Type B pancreatic cell (in vitro differentiated cells): ENCODE measurements at regions not wholly inside any gene's neighbourhood (a gene's known extent, or its start where the extent isn't known, plus 50 kb on each side); places are given as distances from the start of the nearest gene placed in this dataset.

Experiments
- DNase-seq: peaks from one replicate; pipeline ENCODE4 v3.0.0; 2021; ENCODE audit warnings: mixed read lengths; ENCODE audit not compliant: unreplicated experiment; ENCODE audit errors: extremely low spot score
- H3K27ac Mint-ChIP-seq: 2 replicates; pipeline ENCODE4 v1.8.0; 2021; ENCODE audit warnings: mild to moderate bottlenecking, mixed read lengths
- H3K27me3 Mint-ChIP-seq: 2 replicates; pipeline ENCODE4 v1.8.0; 2021; ENCODE audit warnings: mixed read lengths
- H3K36me3 Mint-ChIP-seq: 2 replicates; pipeline ENCODE4 v1.8.0; 2021; ENCODE audit warnings: mixed read lengths
- H3K4me1 Mint-ChIP-seq: one replicate; pipeline ENCODE4 v1.8.0; 2021; ENCODE audit warnings: mixed read lengths; ENCODE audit not compliant: unreplicated experiment
- H3K4me3 Mint-ChIP-seq: 2 replicates; pipeline ENCODE4 v1.8.0; 2021; ENCODE audit warnings: mild to moderate bottlenecking, mixed read lengths
- H3K9me3 Mint-ChIP-seq: 2 replicates; pipeline ENCODE4 v1.8.0; 2021; ENCODE audit warnings: mixed read lengths
- TF ChIP-seq, protein P1 (sequence below): fragments of 200-600 bp; sonication (generic); conservative IDR thresholded peaks from 2 replicates; pipeline ENCODE4 v1.5.0; 2021; ENCODE audit warnings: antibody characterized with exemption, mild to moderate bottlenecking

DNA sequence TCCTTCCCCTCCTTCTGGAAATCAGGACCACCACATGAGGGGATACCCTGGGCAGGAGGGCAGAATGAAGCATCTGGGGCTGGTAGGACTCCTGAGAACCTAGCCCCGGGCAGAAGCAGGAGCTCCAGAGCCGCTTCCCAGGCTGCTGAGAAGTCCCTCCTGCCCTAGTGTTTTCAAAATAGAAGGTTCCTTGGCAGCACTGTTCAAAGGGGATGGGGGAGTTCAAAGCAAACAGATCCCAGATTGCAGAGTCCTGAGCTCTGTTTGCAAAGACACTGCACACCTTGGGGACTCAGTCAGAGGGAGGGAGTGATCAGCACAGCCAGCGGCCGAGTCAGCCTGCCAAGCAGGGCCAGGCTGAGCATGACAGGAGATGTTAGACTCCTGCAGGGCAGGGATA, 177.8 kb downstream of the PTPRU start:
- Mint-ChIP-seq H3K9me3 (no peaks in the 10 kb centered on the region), H3K27me3 (peaks cover 16% of the 10 kb centered on the region), H3K36me3 (no peaks in the 10 kb centered on the region), H3K4me1 (no peaks in the 10 kb centered on the region), H3K4me3 (no peak overlapping the region), H3K27ac (peak overlapping the region; percentile 8)
- DNase-seq: peak; percentile 39
- TF ChIP-seq, protein P1, sequence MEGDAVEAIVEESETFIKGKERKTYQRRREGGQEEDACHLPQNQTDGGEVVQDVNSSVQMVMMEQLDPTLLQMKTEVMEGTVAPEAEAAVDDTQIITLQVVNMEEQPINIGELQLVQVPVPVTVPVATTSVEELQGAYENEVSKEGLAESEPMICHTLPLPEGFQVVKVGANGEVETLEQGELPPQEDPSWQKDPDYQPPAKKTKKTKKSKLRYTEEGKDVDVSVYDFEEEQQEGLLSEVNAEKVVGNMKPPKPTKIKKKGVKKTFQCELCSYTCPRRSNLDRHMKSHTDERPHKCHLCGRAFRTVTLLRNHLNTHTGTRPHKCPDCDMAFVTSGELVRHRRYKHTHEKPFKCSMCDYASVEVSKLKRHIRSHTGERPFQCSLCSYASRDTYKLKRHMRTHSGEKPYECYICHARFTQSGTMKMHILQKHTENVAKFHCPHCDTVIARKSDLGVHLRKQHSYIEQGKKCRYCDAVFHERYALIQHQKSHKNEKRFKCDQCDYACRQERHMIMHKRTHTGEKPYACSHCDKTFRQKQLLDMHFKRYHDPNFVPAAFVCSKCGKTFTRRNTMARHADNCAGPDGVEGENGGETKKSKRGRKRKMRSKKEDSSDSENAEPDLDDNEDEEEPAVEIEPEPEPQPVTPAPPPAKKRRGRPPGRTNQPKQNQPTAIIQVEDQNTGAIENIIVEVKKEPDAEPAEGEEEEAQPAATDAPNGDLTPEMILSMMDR: no peak

DNA sequence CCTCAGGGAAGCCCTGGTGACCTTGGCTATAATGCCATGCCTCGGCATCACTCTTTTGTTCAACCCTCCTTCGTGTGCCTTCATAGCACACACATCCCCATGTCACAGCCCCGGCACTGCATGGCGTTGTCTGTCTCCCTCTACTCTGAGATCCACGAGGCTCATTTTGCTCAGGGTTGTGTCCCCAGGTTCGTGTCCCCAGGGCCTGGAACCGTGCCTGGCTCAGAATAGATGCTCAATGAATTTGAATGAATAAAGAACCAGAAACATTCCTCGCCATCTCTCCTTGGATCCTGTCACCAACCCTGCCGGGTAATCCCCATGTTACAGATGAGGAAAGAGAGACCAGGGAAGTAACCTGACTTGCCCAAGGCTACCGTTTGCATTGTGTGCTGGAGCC, 177.3 kb downstream of the PTPRU start:
- TF ChIP-seq, protein P1: no peak
- Mint-ChIP-seq H3K4me1 (no peaks in the 10 kb centered on the region), H3K9me3 (no peaks in the 10 kb centered on the region), H3K27ac (peak overlapping the region; percentile 8), H3K4me3 (no peak overlapping the region), H3K27me3 (peaks cover 16% of the 10 kb centered on the region), H3K36me3 (no peaks in the 10 kb centered on the region)
- no peak for DNase-seq

DNA sequence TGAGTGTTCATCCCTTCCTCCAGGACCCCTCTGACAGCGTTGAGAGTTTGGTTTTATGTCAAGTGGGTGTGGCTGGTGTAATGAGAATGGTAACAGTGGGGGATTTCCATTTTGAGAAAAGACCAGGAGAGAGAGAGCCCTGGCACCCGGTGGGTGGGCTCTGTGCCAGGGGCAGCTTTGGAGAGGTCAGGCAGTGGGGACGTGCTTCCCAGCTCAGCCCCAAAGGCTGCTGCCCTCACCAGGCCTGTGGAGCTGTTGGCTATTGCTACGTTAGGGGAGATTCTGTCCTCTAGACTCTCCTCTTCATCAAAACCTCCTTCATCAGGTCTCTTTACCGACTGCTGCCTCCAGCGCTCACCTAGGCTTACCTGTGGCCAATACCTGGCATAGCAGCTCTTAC, 176.3 kb downstream of the PTPRU start:
- no peak overlapping the region for H3K27ac Mint-ChIP-seq
- H3K27me3 Mint-ChIP-seq: peaks cover 16% of the 10 kb centered on the region
- TF ChIP-seq, protein P1: no peak
- DNase-seq: peak; percentile 36
- no peak overlapping the region for H3K4me3 Mint-ChIP-seq
- no peaks in the 10 kb centered on the region for H3K36me3 Mint-ChIP-seq
- H3K4me1 Mint-ChIP-seq: no peaks in the 10 kb centered on the region
- no peaks in the 10 kb centered on the region for H3K9me3 Mint-ChIP-seq

DNA sequence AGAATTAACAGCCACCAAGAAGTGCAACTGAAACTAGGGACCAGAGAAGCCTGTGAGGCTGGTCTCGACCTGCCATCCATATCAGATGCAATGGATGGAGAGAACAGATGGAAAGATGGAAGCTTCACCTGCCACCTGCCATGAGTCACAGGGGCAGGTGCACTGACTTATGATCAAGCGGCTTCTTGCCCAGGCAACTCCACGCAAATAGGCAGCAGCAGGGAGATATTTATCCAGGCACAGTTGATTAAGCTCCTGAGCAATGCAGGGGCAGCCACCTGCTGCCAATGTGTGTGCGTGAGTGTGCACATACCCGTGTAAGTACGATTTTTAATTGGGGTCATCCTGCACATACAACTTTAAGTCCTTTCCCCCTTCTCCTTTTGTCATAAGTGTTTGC, 174.2 kb downstream of the PTPRU start:
- H3K36me3 Mint-ChIP-seq: no peaks in the 10 kb centered on the region
- DNase-seq: peak; percentile 34
- H3K27me3 Mint-ChIP-seq: peaks cover 16% of the 10 kb centered on the region
- H3K27ac Mint-ChIP-seq: no peak overlapping the region
- no peaks in the 10 kb centered on the region for H3K9me3 Mint-ChIP-seq
- H3K4me3 Mint-ChIP-seq: no peak overlapping the region
- H3K4me1 Mint-ChIP-seq: no peaks in the 10 kb centered on the region
- TF ChIP-seq, protein P1: no peak

DNA sequence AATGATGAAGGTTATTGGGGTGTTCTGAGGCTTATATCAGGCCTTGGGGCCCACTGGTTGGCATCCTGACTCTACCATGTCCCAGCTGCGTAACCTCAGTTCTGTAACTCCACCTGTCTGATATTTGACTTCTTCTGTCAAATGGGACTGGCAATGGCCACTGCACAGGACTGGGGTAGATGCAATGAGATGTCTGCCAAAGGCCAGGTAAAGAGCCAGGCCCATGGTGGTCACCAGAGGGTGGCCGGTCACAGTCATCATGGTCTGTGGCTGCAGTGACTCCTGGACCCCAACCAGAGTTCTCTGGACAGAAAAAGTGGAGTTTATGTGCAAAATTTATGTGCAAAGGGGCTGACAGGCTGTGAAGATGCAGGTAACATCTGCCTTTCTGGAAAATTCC, 173.3 kb downstream of the PTPRU start:
- DNase-seq: peak; percentile 31
- TF ChIP-seq, protein P1: no peak
- Mint-ChIP-seq H3K9me3 (no peaks in the 10 kb centered on the region), H3K4me3 (no peak overlapping the region), H3K36me3 (no peaks in the 10 kb centered on the region), H3K27me3 (peaks cover 12% of the 10 kb centered on the region), H3K27ac (no peak overlapping the region), H3K4me1 (no peaks in the 10 kb centered on the region)
